IPS-20b (cell line): ENCODE measurements at regions not wholly inside any gene's neighbourhood (a gene's known extent, or its start where the extent isn't known, plus 50 kb on each side); places are given as distances from the start of the nearest gene placed in this dataset.

Experiments
- H3K27ac ChIP-seq: one replicate; pipeline ENCODE4 v1.5.1; 2013; ENCODE audit warnings: low read length
- H3K27me3 ChIP-seq: 2 replicates; pipeline ENCODE4 v1.6.1; 2013; ENCODE audit warnings: mild to moderate bottlenecking, low read length, inconsistent platforms; ENCODE audit not compliant: insufficient read depth
- H3K36me3 ChIP-seq: 2 replicates; pipeline ENCODE4 v1.6.1; 2013; ENCODE audit warnings: low read depth, mild to moderate bottlenecking, inconsistent platforms, low read length, moderate library complexity; ENCODE audit not compliant: insufficient read depth
- H3K4me1 ChIP-seq: 2 replicates; pipeline ENCODE4 v1.6.1; 2013; ENCODE audit warnings: mild to moderate bottlenecking, control low read depth, inconsistent platforms, low read length, moderate library complexity; ENCODE audit not compliant: insufficient read depth
- H3K4me3 ChIP-seq: 2 replicates; pipeline ENCODE4 v1.5.1; 2013; ENCODE audit warnings: mild to moderate bottlenecking, low read length, inconsistent platforms
- H3K9ac ChIP-seq: 2 replicates; pipeline ENCODE4 v1.6.1; 2013; ENCODE audit warnings: low read depth, mild to moderate bottlenecking, inconsistent platforms, low read length, moderate library complexity
- H3K9me3 ChIP-seq: 2 replicates; pipeline ENCODE4 v1.6.1; 2013; ENCODE audit warnings: mild to moderate bottlenecking, low read depth, low read length, inconsistent platforms; ENCODE audit not compliant: insufficient read depth

GRCh38 chr5:116897291-116897690 lies 322.7 kb upstream of the SEMA6A start:
- Histone ChIP-seq H3K9me3 (no peaks in the 10 kb centered on the region), H3K27ac (no peak overlapping the region), H3K9ac (no peak overlapping the region), H3K4me1 (no peaks in the 10 kb centered on the region), H3K27me3 (no peaks in the 10 kb centered on the region), H3K4me3 (no peak overlapping the region), H3K36me3 (no peaks in the 10 kb centered on the region)

DNA sequence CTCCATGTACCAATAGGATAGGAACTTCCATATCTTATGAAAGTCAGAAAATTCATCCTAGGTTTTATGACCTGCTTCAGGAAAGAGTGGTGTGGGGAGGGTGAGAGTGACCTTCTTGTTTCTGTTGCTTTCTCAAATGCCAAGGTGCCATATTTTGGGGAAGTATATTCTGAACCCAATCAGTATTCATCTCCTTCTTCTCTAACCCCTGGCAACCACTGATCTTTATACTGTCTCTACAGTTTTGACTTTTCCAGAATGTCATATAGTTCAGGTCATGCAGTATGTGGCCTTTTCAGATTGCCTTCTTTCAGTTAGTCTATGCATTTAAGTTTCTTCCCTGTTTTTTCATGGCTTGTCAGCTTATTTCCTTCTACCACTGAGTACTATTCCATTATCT lies 321.4 kb upstream of the SEMA6A start:
- H3K4me1 ChIP-seq, result no peaks in the 10 kb centered on the region
- H3K36me3 ChIP-seq, result no peaks in the 10 kb centered on the region
- H3K27me3 ChIP-seq, result no peaks in the 10 kb centered on the region
- no peak overlapping the region for H3K9ac ChIP-seq
- no peak overlapping the region for H3K4me3 ChIP-seq
- no peak overlapping the region for H3K27ac ChIP-seq
- H3K9me3 ChIP-seq, result no peaks in the 10 kb centered on the region

DNA sequence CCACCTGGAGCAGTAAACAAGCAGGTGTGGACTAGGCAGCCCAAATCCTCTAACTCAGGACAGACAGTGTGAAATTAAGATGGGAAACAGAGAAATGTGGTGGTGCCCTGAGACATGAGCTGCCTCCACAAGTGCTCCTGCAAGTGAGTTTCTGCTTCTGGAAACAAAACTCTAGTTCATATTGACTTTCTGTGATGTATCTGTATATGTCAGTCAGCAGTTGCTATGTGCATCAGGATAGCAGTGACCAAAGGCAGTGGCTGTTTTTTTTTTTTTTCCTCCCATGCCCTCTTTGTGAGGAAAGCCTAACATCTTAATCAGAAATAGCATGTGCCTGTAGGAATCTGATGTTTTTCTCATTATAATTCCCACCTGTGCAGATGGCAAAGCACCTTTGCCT lies 318.4 kb upstream of the SEMA6A start:
- Histone ChIP-seq H3K9me3 (no peaks in the 10 kb centered on the region), H3K27ac (no peak overlapping the region), H3K4me1 (peaks cover 5% of the 10 kb centered on the region; the same call in 1 of the 2 replicates), H3K36me3 (no peaks in the 10 kb centered on the region), H3K4me3 (no peak overlapping the region), H3K9ac (no peak overlapping the region), H3K27me3 (no peaks in the 10 kb centered on the region)

DNA sequence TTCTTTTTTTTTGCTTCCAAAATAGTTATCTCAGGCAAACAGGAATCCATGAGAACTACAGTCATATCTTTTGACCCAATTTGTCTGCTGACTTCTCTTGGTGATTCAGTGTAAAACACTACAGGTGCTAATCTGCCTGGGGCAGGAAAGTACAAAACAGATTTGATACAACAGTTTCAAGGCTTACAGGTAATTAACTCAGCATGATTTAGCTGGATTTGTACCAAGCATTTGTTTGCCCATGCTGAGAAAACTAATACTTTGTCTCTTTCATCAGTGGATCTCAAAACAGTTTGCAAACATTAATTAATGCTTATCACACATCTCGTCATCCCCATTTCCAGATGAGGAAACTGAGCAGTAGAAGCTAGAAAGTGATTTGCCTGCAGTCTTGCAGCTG lies 312.5 kb upstream of the SEMA6A start:
- Histone ChIP-seq H3K36me3 (no peaks in the 10 kb centered on the region), H3K27ac (no peak overlapping the region), H3K4me3 (no peak overlapping the region), H3K9ac (no peak overlapping the region), H3K9me3 (no peaks in the 10 kb centered on the region), H3K27me3 (no peaks in the 10 kb centered on the region), H3K4me1 (peaks cover 5% of the 10 kb centered on the region; the same call in 1 of the 2 replicates)

- Histone ChIP-seq H3K27ac (no peak overlapping the region), H3K4me3 (no peak overlapping the region), H3K4me1 (peaks cover 5% of the 10 kb centered on the region; the same call in 1 of the 2 replicates), H3K9me3 (no peaks in the 10 kb centered on the region), H3K27me3 (no peaks in the 10 kb centered on the region), H3K36me3 (no peaks in the 10 kb centered on the region), H3K9ac (no peak overlapping the region)
These were observed 311.2 kb upstream of the SEMA6A start for GRCh38 chr5:116885825-116886224.

DNA sequence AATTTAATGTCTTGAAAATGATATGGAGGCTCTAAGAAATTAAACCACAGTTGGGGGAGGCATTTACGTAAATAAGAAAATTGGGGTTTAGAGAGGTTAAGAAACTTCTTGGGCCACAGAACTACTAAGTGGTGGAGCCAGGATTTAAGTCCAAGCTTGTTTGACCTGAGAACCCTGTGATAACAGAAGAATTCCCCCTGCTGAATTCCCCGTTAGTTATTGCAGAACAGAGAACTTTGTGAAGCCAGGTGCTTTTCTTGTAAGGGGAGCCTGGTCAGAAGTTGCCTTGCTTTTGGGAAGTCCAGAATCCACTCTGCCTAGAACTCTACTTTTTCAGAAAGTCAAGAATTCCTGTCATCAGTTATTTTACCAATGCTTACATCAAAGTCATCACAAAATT lies 309.3 kb upstream of the SEMA6A start:
- no peak overlapping the region for H3K27ac ChIP-seq
- no peak overlapping the region for H3K4me3 ChIP-seq
- H3K9ac ChIP-seq, result no peak overlapping the region
- H3K36me3 ChIP-seq, result no peaks in the 10 kb centered on the region
- H3K4me1 ChIP-seq, result no peaks in the 10 kb centered on the region
- H3K27me3 ChIP-seq, result no peaks in the 10 kb centered on the region
- 0 out of 2 replicates have a peak, but pooled peaks cover 6% of the 10 kb centered on the region for H3K9me3 ChIP-seq

DNA sequence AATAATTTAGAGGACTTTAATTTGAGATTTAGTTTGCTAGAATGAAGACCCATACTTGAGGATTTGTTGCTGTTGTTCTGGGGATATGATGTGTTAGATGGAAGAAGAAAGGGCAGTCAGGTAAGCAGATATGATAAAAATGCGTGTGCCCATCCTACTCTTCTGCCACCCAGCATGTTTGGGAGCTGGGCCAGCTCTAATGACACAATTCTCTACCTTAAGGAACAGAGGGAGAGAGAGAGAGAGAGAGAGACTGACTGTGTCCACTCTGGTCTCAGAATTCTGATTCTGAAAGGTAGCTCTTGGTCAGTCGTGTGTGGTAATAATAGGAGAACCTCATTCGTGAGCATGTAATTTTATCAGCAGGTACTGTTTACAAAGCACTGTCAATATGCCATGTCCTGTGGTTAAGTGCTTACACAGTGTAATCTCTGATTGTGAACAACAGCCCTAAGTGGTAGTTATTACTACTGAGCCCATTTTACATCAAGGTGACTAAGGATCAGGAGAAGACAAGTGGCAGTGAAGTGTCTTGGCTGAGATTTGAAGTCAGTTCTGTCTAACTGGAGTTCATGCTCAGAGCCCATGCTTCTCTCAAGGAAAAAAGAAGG lies 307.4 kb upstream of the SEMA6A start:
- Histone ChIP-seq H3K36me3 (no peaks in the 10 kb centered on the region), H3K27me3 (no peaks in the 10 kb centered on the region), H3K9ac (no peak overlapping the region), H3K27ac (no peak overlapping the region), H3K4me3 (no peak overlapping the region), H3K9me3 (0 out of 2 replicates have a peak, but pooled peaks cover 6% of the 10 kb centered on the region), H3K4me1 (no peaks in the 10 kb centered on the region)

DNA sequence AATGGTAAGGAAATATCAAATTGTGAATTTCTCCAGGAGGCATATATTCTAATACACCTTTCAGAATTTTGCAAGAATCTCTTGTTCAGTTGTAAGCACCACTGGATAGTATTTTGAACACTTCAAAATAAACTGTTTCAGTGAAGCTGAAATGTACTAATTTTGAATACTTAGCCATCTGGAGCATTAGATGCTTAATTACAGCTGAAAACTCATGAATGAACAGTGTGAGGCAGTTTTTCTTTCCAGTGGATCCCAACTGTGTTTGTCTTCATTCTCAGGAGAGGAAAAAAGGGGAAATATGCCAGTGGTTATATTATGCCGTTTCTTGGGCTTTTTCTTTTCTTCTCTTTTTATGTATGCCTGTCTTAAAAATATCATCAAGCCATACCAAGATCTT lies 306.0 kb upstream of the SEMA6A start:
- Histone ChIP-seq H3K36me3 (no peaks in the 10 kb centered on the region), H3K27me3 (no peaks in the 10 kb centered on the region), H3K9ac (no peak overlapping the region), H3K4me1 (no peaks in the 10 kb centered on the region), H3K9me3 (0 out of 2 replicates have a peak, but pooled peaks cover 6% of the 10 kb centered on the region), H3K27ac (no peak overlapping the region), H3K4me3 (no peak overlapping the region)

DNA sequence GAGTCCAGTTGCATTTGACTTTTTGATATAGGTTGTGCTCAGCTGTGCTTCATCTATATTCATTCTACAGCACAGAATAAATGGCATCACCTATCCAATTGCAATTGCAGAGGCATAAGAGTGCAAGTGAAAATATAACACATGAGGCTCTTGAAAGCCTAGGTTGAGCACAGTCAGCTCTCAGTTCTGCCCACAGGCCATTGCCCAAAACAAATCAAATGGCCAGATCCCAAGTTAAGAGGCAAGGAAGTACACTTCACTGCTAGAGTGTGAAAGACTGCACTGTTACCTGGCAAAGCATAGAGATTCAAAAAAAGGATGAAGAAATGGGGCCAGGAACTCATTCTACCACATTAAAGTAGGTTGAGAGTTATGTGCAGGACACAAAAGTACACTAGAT lies 305.5 kb upstream of the SEMA6A start:
- Histone ChIP-seq H3K4me3 (no peak overlapping the region), H3K9ac (no peak overlapping the region), H3K27me3 (no peaks in the 10 kb centered on the region), H3K36me3 (no peaks in the 10 kb centered on the region), H3K9me3 (0 out of 2 replicates have a peak, but pooled peaks cover 6% of the 10 kb centered on the region), H3K4me1 (no peaks in the 10 kb centered on the region), H3K27ac (no peak overlapping the region)

DNA sequence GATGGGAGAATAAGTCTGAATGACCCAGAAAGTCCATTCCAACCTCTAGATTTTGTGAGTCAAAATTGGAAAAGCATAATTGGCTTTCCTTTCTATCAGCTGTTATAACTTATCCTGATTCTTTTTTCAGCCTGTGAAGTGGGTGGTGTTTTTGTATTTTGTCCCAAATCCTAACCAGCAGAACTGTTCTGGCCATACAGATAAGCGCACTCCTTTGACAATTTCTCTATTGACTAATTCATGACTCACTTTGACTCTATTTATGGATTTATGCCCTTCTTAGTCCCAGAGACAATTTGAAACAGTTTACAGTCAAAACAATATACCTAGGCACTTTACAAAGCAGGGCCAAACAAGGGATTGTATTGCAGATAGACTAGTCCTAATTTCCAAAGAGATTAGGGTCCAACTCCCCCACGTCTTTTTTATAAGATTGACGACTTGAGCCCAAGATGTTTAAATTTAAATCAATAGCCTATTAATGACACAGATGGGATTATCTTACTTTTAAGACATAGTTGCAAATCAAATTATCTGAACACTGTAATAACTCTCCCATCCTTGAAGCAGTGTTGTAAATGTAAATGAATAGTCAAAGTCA lies 301.7 kb upstream of the SEMA6A start:
- H3K9ac ChIP-seq, result no peak overlapping the region

GRCh38 chr5:116872986-116873385 lies 298.4 kb upstream of the SEMA6A start:
- H3K4me1 ChIP-seq, result no peaks in the 10 kb centered on the region
- no peaks in the 10 kb centered on the region for H3K9me3 ChIP-seq
- no peak overlapping the region for H3K27ac ChIP-seq
- H3K27me3 ChIP-seq, result no peaks in the 10 kb centered on the region
- H3K36me3 ChIP-seq, result no peaks in the 10 kb centered on the region
- H3K9ac ChIP-seq, result no peak overlapping the region
- H3K4me3 ChIP-seq, result no peak overlapping the region

More for the DNA sequence above, 301.7 kb upstream of the SEMA6A start:
- Histone ChIP-seq H3K4me1 (no peaks in the 10 kb centered on the region), H3K4me3 (no peak overlapping the region), H3K9me3 (0 out of 2 replicates have a peak, but pooled peaks cover 6% of the 10 kb centered on the region), H3K27me3 (no peaks in the 10 kb centered on the region), H3K27ac (no peak overlapping the region), H3K36me3 (no peaks in the 10 kb centered on the region)

GRCh38 chr5:116872486-116872885 lies 297.9 kb upstream of the SEMA6A start:
- Histone ChIP-seq H3K9me3 (no peaks in the 10 kb centered on the region), H3K9ac (no peak overlapping the region), H3K27me3 (no peaks in the 10 kb centered on the region), H3K4me3 (no peak overlapping the region), H3K27ac (no peak overlapping the region), H3K4me1 (no peaks in the 10 kb centered on the region), H3K36me3 (no peaks in the 10 kb centered on the region)
